Stomach (tissue), 8 donors: ENCODE measurements at regions not wholly inside any gene's neighbourhood (a gene's known extent, or its start where the extent isn't known, plus 50 kb on each side); places are given as distances from the start of the nearest gene placed in this dataset.

Experiments
- DNase-seq, 2 donors: peaks; one replicate each; pipeline versions ENCODE4 v3.0.0 to v3.0.0-alpha.2; 2013 to 2019
- H3K27ac ChIP-seq, 5 donors: fragments of 200-600 bp in 4 of 5; sonication (generic) in 4 of 5; one replicate each; pipeline ENCODE4 v1.5.1; 2013 to 2019; ENCODE audit warnings: mild to moderate bottlenecking in 1 of 5, moderate library complexity in 1 of 5
- H3K27me3 ChIP-seq, 3 donors: fragments of 200-600 bp; sonication (generic); one replicate each; pipeline ENCODE4 v1.5.1; 2017 to 2019; ENCODE audit warnings: mixed run types in 1 of 3
- H3K36me3 ChIP-seq, 4 donors: fragments of 200-600 bp; sonication (generic); 1 replicate in 3 of 4; 2 replicates in 1 of 4; pipeline ENCODE4 v1.5.1; 2016 to 2019
- H3K4me1 ChIP-seq, 4 donors: fragments of 200-600 bp; sonication (generic); one replicate each; pipeline ENCODE4 v1.5.1; 2016 to 2019
- H3K4me3 ChIP-seq, 4 donors: fragments of 200-600 bp; sonication (generic) in 3 of 4; one replicate each; pipeline ENCODE4 v1.5.1; 2016 to 2019; ENCODE audit warnings: mild to moderate bottlenecking in 1 of 4
- H3K9me3 ChIP-seq, 4 donors: fragments of 200-600 bp; sonication (generic); one replicate each; pipeline ENCODE4 v1.5.1; 2016 to 2019
- CTCF ChIP-seq, 7 experiments: fragments of 450-650 bp in 4 of 7; fragments of 200-600 bp in 3 of 7; sonication (generic) in 3 of 7; IDR thresholded peaks; one replicate each; pipeline ENCODE4 v1.5.1; 2016 to 2019; ENCODE audit warnings: antibody characterized with exemption in 7 of 7, control low read depth in 2 of 7, mild to moderate bottlenecking in 1 of 7
- EP300 ChIP-seq: sonication (generic); formaldehyde crosslinking; IDR thresholded peaks from one replicate; pipeline ENCODE4 v1.6.1; 2017; ENCODE audit warnings: antibody characterized with exemption
- POLR2A ChIP-seq, 4 donors: fragments of 450-650 bp; IDR thresholded peaks; one replicate each; pipeline ENCODE4 v1.6.1; 2016; ENCODE audit warnings: antibody characterized with exemption in 4 of 4, control low read depth in 2 of 4, mild to moderate bottlenecking in 1 of 4, moderate library complexity in 1 of 4
- POLR2AphosphoS5 ChIP-seq, 3 donors: sonication (generic); formaldehyde crosslinking; IDR thresholded peaks; one replicate each; pipeline ENCODE4 v1.6.1; 2016; ENCODE audit warnings: antibody characterized with exemption in 3 of 3
- WGBS, 5 donors: extraction: QIAGEN DNeasy Blood & Tissue Kit in 3 of 5; methylation state at CpG; one replicate each; pipeline versions ENCODE4 v1.1.5 to v1.1.7; 2013 to 2018; 5-methylcytosine and 5-hydroxymethylcytosine counted together
- intact Hi-C: fragments of 100-400 bp; cut with DNase I; formaldehyde crosslinking; loops from one replicate; pipeline ENCODE4 v1.15.1; 2023; ENCODE audit warnings: low total_unique reads
- donor health status: healthy with polysubstance abuse.
- donor health status: Bipolar disorder and iron deficiency.
- donor health status: healthy.

- DNase-seq = peak in 1 of 2 donors; percentile 36
- no peak for TF ChIP-seq POLR2A (IDR thresholded peaks at IDR 0.05)
- no peak for TF ChIP-seq POLR2AphosphoS5 (IDR thresholded peaks at IDR 0.05)
- TF ChIP-seq CTCF (IDR thresholded peaks at IDR 0.05) = no peak
- H3K4me1 ChIP-seq = peaks cover 0 to 9% (median 6%) of the 10 kb centered on the region in 4 donors
- no peak overlapping the region for H3K4me3 ChIP-seq
- 39 to 72% (median 57%) methylated on average over 5 of the region's 5 CpGs for WGBS, 5 donors
- intact Hi-C loops = no loop called here
- H3K27me3 ChIP-seq = no peaks in the 10 kb centered on the region
- H3K27ac ChIP-seq = peak overlapping the region in 1 of 5 donors; percentile 9
- no peaks in the 10 kb centered on the region for H3K9me3 ChIP-seq
- H3K36me3 ChIP-seq = no peaks in the 10 kb centered on the region
These were observed 324.7 kb upstream of the SLCO3A1 start for GRCh38 chr15:91528801-91529200.

GRCh38 chr15:91529534-91529933 lies 324.0 kb upstream of the SLCO3A1 start:
- no peak for DNase-seq
- TF ChIP-seq EP300 = no peak
- TF ChIP-seq CTCF (IDR thresholded peaks at IDR 0.05) = no peak
- TF ChIP-seq POLR2A (IDR thresholded peaks at IDR 0.05) = no peak
- no peak for TF ChIP-seq POLR2AphosphoS5 (IDR thresholded peaks at IDR 0.05)
- Histone ChIP-seq H3K4me1 (peaks cover 0 to 9% (median 6%) of the 10 kb centered on the region in 4 donors), H3K4me3 (no peak overlapping the region), H3K27ac (no peak overlapping the region), H3K27me3 (no peaks in the 10 kb centered on the region), H3K36me3 (no peaks in the 10 kb centered on the region), H3K9me3 (no peaks in the 10 kb centered on the region)
- WGBS, 5 donors = 81 to 92% (median 83%) methylated on average over 5 of the region's 5 CpGs
- intact Hi-C loops = no loop called here

GRCh38 chr15:91530279-91530678 lies 323.2 kb upstream of the SLCO3A1 start:
- WGBS, 5 donors = 76 to 89% (median 77%) methylated on average over 6 of the region's 6 CpGs
- H3K27me3 ChIP-seq = no peaks in the 10 kb centered on the region
- no peak overlapping the region for H3K27ac ChIP-seq
- intact Hi-C loops = no loop called here
- TF ChIP-seq POLR2AphosphoS5 (IDR thresholded peaks at IDR 0.05) = no peak
- TF ChIP-seq POLR2A (IDR thresholded peaks at IDR 0.05) = no peak
- no peak for TF ChIP-seq EP300
- TF ChIP-seq CTCF (IDR thresholded peaks at IDR 0.05) = no peak
- H3K4me1 ChIP-seq = peaks cover 0 to 9% (median 6%) of the 10 kb centered on the region in 4 donors
- H3K9me3 ChIP-seq = no peaks in the 10 kb centered on the region
- no peaks in the 10 kb centered on the region for H3K36me3 ChIP-seq
- DNase-seq = no peak
- no peak overlapping the region for H3K4me3 ChIP-seq

- no peak for TF ChIP-seq CTCF (IDR thresholded peaks at IDR 0.05)
- no peak for TF ChIP-seq POLR2A (IDR thresholded peaks at IDR 0.05)
- TF ChIP-seq POLR2AphosphoS5 (IDR thresholded peaks at IDR 0.05) = no peak
- no peak for TF ChIP-seq EP300
- Histone ChIP-seq H3K36me3 (no peaks in the 10 kb centered on the region), H3K27me3 (no peaks in the 10 kb centered on the region), H3K27ac (no peak overlapping the region), H3K4me3 (no peak overlapping the region), H3K4me1 (peaks cover 7 to 16% (median 12%) of the 10 kb centered on the region in 4 donors), H3K9me3 (no peaks in the 10 kb centered on the region)
- intact Hi-C loops = no loop called here
- no peak for DNase-seq
- WGBS, 5 donors = 86 to 93% (median 89%) methylated on average over 9 of the region's 9 CpGs
These were observed 322.4 kb upstream of the SLCO3A1 start for GRCh38 chr15:91530956-91531582.
